ENCODE measurements at regions not wholly inside any gene's neighbourhood (a gene's known extent, or its start where the extent isn't known, plus 50 kb on each side); places are given as distances from the start of the nearest gene placed in this dataset.
A peak's percentile ranks its signal among the peaks of the same experiment; 100 is the strongest.

DNA sequence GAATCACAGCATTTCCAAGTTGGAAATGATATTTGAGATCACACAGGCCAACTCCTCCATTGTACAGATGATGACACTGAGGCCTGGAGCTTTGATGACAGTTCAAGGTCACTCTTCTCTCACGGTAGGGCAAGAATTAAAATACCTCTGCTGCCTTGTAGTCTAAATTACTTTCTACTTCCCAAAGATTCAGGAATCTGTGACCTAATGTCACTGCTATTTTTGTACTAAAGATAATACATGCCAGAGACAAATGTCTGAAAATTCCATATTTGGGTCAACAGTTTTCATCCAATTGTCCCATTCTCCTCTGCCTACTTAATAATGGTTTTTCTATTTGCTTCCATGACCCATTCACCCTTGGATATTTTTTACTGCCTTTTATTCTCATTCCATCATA is 160.0 kb downstream of the SOD2 start:
- H3K36me3 ChIP-seq (ENCODE audit: low read depth, missing control alignments) = no peaks in the 10 kb centered on the region
- no peak for DNase-seq
- no peak overlapping the region for H3K27ac ChIP-seq
- H3K4me1 ChIP-seq = no peaks in the 10 kb centered on the region
- intact Hi-C loops (cut with DNase I; ENCODE audit: low total_unique reads) = no loop called here
- 17 to 29% methylated on average over 1 of the region's 1 CpG for WGBS, 2 donors
- H3K9me3 ChIP-seq = no peaks in the 10 kb centered on the region
- TF ChIP-seq POLR2A (IDR thresholded peaks at IDR 0.05) = no peak
- TF ChIP-seq, protein P1, sequence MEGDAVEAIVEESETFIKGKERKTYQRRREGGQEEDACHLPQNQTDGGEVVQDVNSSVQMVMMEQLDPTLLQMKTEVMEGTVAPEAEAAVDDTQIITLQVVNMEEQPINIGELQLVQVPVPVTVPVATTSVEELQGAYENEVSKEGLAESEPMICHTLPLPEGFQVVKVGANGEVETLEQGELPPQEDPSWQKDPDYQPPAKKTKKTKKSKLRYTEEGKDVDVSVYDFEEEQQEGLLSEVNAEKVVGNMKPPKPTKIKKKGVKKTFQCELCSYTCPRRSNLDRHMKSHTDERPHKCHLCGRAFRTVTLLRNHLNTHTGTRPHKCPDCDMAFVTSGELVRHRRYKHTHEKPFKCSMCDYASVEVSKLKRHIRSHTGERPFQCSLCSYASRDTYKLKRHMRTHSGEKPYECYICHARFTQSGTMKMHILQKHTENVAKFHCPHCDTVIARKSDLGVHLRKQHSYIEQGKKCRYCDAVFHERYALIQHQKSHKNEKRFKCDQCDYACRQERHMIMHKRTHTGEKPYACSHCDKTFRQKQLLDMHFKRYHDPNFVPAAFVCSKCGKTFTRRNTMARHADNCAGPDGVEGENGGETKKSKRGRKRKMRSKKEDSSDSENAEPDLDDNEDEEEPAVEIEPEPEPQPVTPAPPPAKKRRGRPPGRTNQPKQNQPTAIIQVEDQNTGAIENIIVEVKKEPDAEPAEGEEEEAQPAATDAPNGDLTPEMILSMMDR (IDR thresholded peaks at IDR 0.05) = no peak
- no peaks in the 10 kb centered on the region for H3K27me3 ChIP-seq
- H3K4me3 ChIP-seq = no peak overlapping the region

DNA sequence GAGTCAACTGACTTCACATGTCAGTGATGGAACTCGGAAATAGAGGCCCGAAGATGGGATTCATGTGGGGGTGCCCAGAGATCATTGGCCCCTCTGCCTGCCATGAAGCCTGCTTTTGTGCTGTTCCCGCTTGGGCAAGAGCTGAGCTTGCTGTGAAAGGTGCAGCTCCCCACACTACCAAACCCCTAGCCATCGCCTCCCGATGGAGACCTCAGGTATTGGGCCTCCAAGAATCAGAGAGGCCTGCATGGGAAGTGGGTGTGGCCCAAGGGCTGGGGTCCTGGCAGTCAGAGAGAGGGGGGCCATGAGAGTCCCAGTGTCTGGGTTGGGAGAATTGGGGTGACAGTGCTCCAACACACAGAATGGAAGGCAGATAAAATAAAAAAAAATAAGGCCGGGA is 160.9 kb downstream of the SOD2 start:
- Histone ChIP-seq H3K36me3 (ENCODE audit: low read depth, missing control alignments) (no peaks in the 10 kb centered on the region), H3K4me3 (no peak overlapping the region), H3K27ac (no peak overlapping the region), H3K27me3 (no peaks in the 10 kb centered on the region), H3K9me3 (no peaks in the 10 kb centered on the region), H3K4me1 (no peaks in the 10 kb centered on the region)
- 94 to 95% methylated on average over 6 of the region's 6 CpGs for WGBS, 2 donors
- TF ChIP-seq POLR2A (IDR thresholded peaks at IDR 0.05) = no peak
- TF ChIP-seq, protein P1 (IDR thresholded peaks at IDR 0.05) = no peak
- DNase-seq = no peak
- intact Hi-C loops (cut with DNase I; ENCODE audit: low total_unique reads) = no loop called here

DNA sequence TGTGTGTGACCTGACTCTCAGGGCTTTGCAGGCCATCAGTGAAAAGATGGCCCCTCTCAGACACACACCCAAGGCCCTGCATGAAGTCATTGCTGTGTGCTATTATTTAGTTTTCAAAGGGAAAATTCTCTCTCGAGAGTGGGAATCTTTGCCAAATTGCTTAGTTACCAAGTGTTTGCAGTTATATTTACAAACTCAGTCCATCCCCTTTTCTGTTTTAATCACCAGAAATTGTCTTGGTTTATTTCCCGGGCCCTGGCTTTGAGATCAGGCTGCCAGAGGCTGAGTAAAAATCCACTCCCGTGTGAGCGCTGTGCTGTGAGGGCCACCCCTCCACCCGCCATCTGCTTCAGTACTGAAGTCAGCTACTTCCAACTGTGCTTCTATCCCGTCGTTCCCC is 163.1 kb downstream of the SOD2 start:
- Histone ChIP-seq H3K36me3 (ENCODE audit: low read depth, missing control alignments) (no peaks in the 10 kb centered on the region), H3K4me3 (no peak overlapping the region), H3K27ac (no peak overlapping the region), H3K4me1 (no peaks in the 10 kb centered on the region), H3K9me3 (no peaks in the 10 kb centered on the region), H3K27me3 (no peaks in the 10 kb centered on the region)
- DNase-seq = peak; percentile 20
- intact Hi-C loops (cut with DNase I; ENCODE audit: low total_unique reads) = no loop called here
- 54 to 55% methylated on average over 7 of the region's 7 CpGs for WGBS, 2 donors
- TF ChIP-seq POLR2A (IDR thresholded peaks at IDR 0.05) = no peak
- TF ChIP-seq, protein P1 (IDR thresholded peaks at IDR 0.05) = no peak

DNA sequence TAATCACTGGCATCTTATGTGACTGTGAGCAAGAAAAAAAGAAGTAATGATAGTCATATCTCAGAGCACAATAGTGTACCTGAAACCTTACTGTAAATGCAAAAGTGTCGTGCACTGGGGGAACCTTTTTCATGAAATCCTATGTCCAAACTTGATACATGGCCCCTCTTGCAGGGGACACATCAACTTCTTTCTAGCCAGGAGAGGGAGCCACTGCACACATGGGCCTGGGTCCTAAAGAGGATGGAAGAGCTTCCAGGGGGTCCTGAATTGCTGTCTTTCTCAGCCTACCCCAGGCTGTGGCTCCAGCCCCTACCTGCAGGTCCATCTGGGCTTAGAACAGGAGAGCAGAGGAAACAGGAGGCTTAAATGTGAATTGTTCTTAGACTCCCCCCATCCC is 165.7 kb downstream of the SOD2 start:
- intact Hi-C loops (cut with DNase I; ENCODE audit: low total_unique reads) = no loop called here
- WGBS, 2 donors = 93 to 100% methylated on average over 1 of the region's 1 CpG

DNA sequence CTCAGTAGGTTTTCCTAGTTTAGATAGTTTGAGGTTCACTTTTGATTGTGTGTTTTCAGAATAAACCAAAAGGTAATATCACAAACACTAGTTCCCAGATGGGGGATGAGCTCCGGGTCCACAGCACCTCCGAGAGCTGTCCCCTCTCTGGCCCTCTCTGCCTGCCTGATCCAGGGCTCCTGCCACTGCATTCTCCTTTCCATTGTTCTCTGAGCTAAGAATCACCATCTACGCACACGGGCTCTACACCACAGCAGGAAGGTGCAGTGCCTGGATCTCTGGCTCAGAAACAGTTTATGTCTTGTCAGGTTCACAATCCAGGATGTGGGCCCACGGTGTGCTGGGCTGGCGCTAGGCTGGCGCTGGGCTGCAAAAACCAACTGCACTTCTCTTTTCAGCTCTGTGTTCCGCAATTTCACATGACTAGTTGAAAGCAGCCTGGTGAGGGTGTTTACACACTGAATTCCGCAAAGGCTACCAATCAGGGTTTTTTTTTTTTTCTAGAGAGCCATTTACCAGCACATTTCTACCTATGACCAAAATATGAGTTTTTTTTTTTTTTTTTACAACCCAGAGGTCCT is 167.5 kb downstream of the SOD2 start:
- Histone ChIP-seq H3K36me3 (ENCODE audit: low read depth, missing control alignments) (no peaks in the 10 kb centered on the region), H3K27ac (no peak overlapping the region), H3K9me3 (no peaks in the 10 kb centered on the region), H3K27me3 (no peaks in the 10 kb centered on the region), H3K4me3 (no peak overlapping the region), H3K4me1 (no peaks in the 10 kb centered on the region)
- 92 to 95% methylated on average over 8 to 9 of the region's 9 CpGs for WGBS, 2 donors
- TF ChIP-seq, protein P1 (IDR thresholded peaks at IDR 0.05) = no peak
- no peak for TF ChIP-seq POLR2A (IDR thresholded peaks at IDR 0.05)
- DNase-seq = no peak
- intact Hi-C loops (cut with DNase I; ENCODE audit: low total_unique reads) = no loop called here

More for the DNA sequence above, 165.7 kb downstream of the SOD2 start:
- H3K27ac ChIP-seq = no peak overlapping the region
- H3K27me3 ChIP-seq = no peaks in the 10 kb centered on the region
- TF ChIP-seq, protein P1 (IDR thresholded peaks at IDR 0.05) = no peak
- TF ChIP-seq POLR2A (IDR thresholded peaks at IDR 0.05) = no peak
- DNase-seq = no peak
- no peaks in the 10 kb centered on the region for H3K4me1 ChIP-seq
- H3K4me3 ChIP-seq = no peak overlapping the region
- no peaks in the 10 kb centered on the region for H3K36me3 ChIP-seq (ENCODE audit: low read depth, missing control alignments)
- no peaks in the 10 kb centered on the region for H3K9me3 ChIP-seq
